ENCODE measurements at regions not wholly inside any gene's neighbourhood (a gene's known extent, or its start where the extent isn't known, plus 50 kb on each side); places are given as distances from the start of the nearest gene placed in this dataset.

- TF ChIP-seq, protein P1, sequence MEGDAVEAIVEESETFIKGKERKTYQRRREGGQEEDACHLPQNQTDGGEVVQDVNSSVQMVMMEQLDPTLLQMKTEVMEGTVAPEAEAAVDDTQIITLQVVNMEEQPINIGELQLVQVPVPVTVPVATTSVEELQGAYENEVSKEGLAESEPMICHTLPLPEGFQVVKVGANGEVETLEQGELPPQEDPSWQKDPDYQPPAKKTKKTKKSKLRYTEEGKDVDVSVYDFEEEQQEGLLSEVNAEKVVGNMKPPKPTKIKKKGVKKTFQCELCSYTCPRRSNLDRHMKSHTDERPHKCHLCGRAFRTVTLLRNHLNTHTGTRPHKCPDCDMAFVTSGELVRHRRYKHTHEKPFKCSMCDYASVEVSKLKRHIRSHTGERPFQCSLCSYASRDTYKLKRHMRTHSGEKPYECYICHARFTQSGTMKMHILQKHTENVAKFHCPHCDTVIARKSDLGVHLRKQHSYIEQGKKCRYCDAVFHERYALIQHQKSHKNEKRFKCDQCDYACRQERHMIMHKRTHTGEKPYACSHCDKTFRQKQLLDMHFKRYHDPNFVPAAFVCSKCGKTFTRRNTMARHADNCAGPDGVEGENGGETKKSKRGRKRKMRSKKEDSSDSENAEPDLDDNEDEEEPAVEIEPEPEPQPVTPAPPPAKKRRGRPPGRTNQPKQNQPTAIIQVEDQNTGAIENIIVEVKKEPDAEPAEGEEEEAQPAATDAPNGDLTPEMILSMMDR (IDR thresholded peaks at IDR 0.05) = no peak
- TF ChIP-seq TCF7L2 (IDR thresholded peaks at IDR 0.05; ENCODE audit: low read depth, low read length) = no peak
- TF ChIP-seq, protein P2, sequence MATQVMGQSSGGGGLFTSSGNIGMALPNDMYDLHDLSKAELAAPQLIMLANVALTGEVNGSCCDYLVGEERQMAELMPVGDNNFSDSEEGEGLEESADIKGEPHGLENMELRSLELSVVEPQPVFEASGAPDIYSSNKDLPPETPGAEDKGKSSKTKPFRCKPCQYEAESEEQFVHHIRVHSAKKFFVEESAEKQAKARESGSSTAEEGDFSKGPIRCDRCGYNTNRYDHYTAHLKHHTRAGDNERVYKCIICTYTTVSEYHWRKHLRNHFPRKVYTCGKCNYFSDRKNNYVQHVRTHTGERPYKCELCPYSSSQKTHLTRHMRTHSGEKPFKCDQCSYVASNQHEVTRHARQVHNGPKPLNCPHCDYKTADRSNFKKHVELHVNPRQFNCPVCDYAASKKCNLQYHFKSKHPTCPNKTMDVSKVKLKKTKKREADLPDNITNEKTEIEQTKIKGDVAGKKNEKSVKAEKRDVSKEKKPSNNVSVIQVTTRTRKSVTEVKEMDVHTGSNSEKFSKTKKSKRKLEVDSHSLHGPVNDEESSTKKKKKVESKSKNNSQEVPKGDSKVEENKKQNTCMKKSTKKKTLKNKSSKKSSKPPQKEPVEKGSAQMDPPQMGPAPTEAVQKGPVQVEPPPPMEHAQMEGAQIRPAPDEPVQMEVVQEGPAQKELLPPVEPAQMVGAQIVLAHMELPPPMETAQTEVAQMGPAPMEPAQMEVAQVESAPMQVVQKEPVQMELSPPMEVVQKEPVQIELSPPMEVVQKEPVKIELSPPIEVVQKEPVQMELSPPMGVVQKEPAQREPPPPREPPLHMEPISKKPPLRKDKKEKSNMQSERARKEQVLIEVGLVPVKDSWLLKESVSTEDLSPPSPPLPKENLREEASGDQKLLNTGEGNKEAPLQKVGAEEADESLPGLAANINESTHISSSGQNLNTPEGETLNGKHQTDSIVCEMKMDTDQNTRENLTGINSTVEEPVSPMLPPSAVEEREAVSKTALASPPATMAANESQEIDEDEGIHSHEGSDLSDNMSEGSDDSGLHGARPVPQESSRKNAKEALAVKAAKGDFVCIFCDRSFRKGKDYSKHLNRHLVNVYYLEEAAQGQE (IDR thresholded peaks at IDR 0.05; ENCODE audit: insufficient read depth in 1 of 2, low read depth in 2 of 2, low read length in 1 of 2) = no peak
- no peak for TF ChIP-seq POLR2AphosphoS5 (IDR thresholded peaks at IDR 0.05; ENCODE audit: low read depth, low read length)
These were observed 69.2 kb upstream of the HNRNPA3 start for GRCh38 chr2:177143444-177143843.
